HepG2 (cell line): ENCODE measurements at regions not wholly inside any gene's neighbourhood (a gene's known extent, or its start where the extent isn't known, plus 50 kb on each side); places are given as distances from the start of the nearest gene placed in this dataset.

ENCODE experiments used
- ATAC-seq: fragments of 200-7000 bp; cut with Tn5 transposase; 3 replicates; pipeline ENCODE4 v1.9.1; 2020; ENCODE audit warnings: mild to moderate bottlenecking, moderate library complexity
- BruUV-seq: library from RNA; stranded (reverse); fragments of 400-500 nt; replicated peaks from 2 replicates; lab custom pipeline; 2021; lab: Mats Ljungman, UMichigan
- CTCF ChIA-PET: fragments of 300-600 bp; formaldehyde crosslinking; extraction: SDS; loops from one replicate; lab custom pipeline; 2021; ENCODE audit warnings: low total read pairs, inconsistent platforms, low intra/inter-chr PET ratio; lab: Yijun Ruan, JAX
- POLR2A ChIA-PET: fragments of 350-600 bp; sonication (Branson Sonifier 250); formaldehyde crosslinking; loops from one replicate; lab custom pipeline; 2020; ENCODE audit warnings: antibody characterized with exemption, inconsistent platforms; lab: Yijun Ruan, JAX
- DNase-seq: peaks from one replicate; pipeline ENCODE4 v3.0.0-alpha.2; 2015; ENCODE audit warnings: low spot score
- FAIRE-seq: peaks from 3 replicates; lab custom pipeline; 2011; peaks lifted over from hg19 to GRCh38; lab: Jason Lieb, UNC
- H2AFZ ChIP-seq: one replicate; pipeline ENCODE4 v1.6.1; 2011; ENCODE audit warnings: low read length, inconsistent platforms
- H3K27ac ChIP-seq: fragments of 300-600 bp; 3 replicates; pipeline ENCODE4 v1.8.0; 2011; ENCODE audit warnings: mixed run types, mild to moderate bottlenecking, mixed read lengths, low read length, inconsistent platforms; ENCODE audit not compliant: insufficient read depth; ENCODE audit errors: extremely low read length
- H3K27me3 ChIP-seq, 2 experiments: fragments of 200-600 bp in 1 of 2; 2 replicates in 1 of 2; 3 replicates in 1 of 2; pipeline versions ENCODE4 v1.6.0 to v1.8.0; 2011; ENCODE audit warnings: low read length in 2 of 2, mild to moderate bottlenecking in 2 of 2, moderate library complexity in 2 of 2, inconsistent platforms in 1 of 2; ENCODE audit not compliant: insufficient read depth in 2 of 2, control insufficient read depth in 1 of 2
- H3K36me3 ChIP-seq, 2 experiments: fragments of 200-600 bp in 1 of 2; replicated peaks in 1 of 2; 2 replicates in 1 of 2; 3 replicates in 1 of 2; pipeline versions ENCODE4 v1.5.1 to v1.8.0; 2011; ENCODE audit warnings: low read length in 2 of 2, inconsistent platforms in 1 of 2; ENCODE audit not compliant: insufficient read depth in 2 of 2, control insufficient read depth in 1 of 2
- H3K4me1 ChIP-seq: 2 replicates; pipeline ENCODE4 v1.5.1; 2012; ENCODE audit warnings: low read length, inconsistent platforms; ENCODE audit not compliant: insufficient read depth
- H3K4me2 ChIP-seq: 2 replicates; pipeline ENCODE4 v1.6.0; 2011; ENCODE audit warnings: low read depth, low read length, inconsistent platforms
- H3K4me3 ChIP-seq, 3 experiments: fragments of 200-600 bp in 1 of 3; sonication (generic), shearing (Covaris generic) in 1 of 3; replicated peaks in 1 of 3; 2 replicates each; pipeline ENCODE4 v1.5.1; 2011 to 2016; ENCODE audit warnings: low read length in 3 of 3, inconsistent platforms in 2 of 3, low read depth in 2 of 3, mild to moderate bottlenecking in 2 of 3, control low read depth in 1 of 3, mixed read lengths in 1 of 3; ENCODE audit not compliant: insufficient read depth in 1 of 3
- H3K79me2 ChIP-seq: one replicate; pipeline ENCODE4 v1.6.1; 2011; ENCODE audit warnings: low read length, inconsistent platforms; ENCODE audit not compliant: insufficient read depth
- H3K9ac ChIP-seq: 2 replicates; pipeline ENCODE4 v1.6.0; 2011; ENCODE audit warnings: mild to moderate bottlenecking, low read depth, low read length, inconsistent platforms; ENCODE audit not compliant: insufficient read depth
- H3K9me3 ChIP-seq: 2 replicates; pipeline ENCODE4 v1.5.1; 2012; ENCODE audit warnings: mild to moderate bottlenecking, low read length
- H4K20me1 ChIP-seq: 2 replicates; pipeline ENCODE4 v1.6.0; 2011; ENCODE audit warnings: inconsistent platforms, mild to moderate bottlenecking, low read length, moderate library complexity; ENCODE audit not compliant: insufficient read depth
- BHLHE40 ChIP-seq: IDR thresholded peaks from 2 replicates; pipeline ENCODE4 v1.6.1; 2011; ENCODE audit warnings: low read length, improper control_type of control experiment
- ETV6 ChIP-seq: sonication (generic); formaldehyde crosslinking; conservative IDR thresholded peaks from 2 replicates; pipeline ENCODE4 v1.4.0; 2020; ENCODE audit warnings: missing genetic modification reagents
- HMG20B ChIP-seq: conservative IDR thresholded peaks from 2 replicates; pipeline ENCODE4 v1.6.1; 2016; ENCODE audit warnings: missing genetic modification reagents, missing compliant biosample characterization
- ZNF3 ChIP-seq: IDR thresholded peaks from 2 replicates; pipeline ENCODE4 v1.7.0; 2017; ENCODE audit warnings: inconsistent platforms
- ZNF776 ChIP-seq: sonication (generic); formaldehyde crosslinking; IDR thresholded peaks from 2 replicates; pipeline ENCODE4 v1.4.0; 2020; ENCODE audit warnings: mild to moderate bottlenecking, missing genetic modification reagents
- WGBS: methylation state at CpG from one replicate; pipeline ENCODE4 v1.1.6; 2017; ENCODE audit warnings: low lambda C conversion rate; 5-methylcytosine and 5-hydroxymethylcytosine counted together
- in situ Hi-C: cut with HindIII; loops from 2 replicates; pipeline ENCODE4 v1.10.0; 2017; ENCODE audit warnings: low pct_unique_long_range_greater_than_20kb; ENCODE audit not compliant: extremely low pct_ligation_motif_present
- intact Hi-C: fragments of 100-400 bp; cut with micrococcal nuclease; formaldehyde crosslinking; loops from one replicate; pipeline ENCODE4 v1.10.0; 2022; ENCODE audit not compliant: unreplicated experiment
- TF ChIP-seq, protein P1 (sequence below): sonication (generic); formaldehyde crosslinking; IDR thresholded peaks from 2 replicates; pipeline ENCODE4 v1.8.0; 2022; ENCODE audit warnings: missing genetic modification reagents, low read depth, mild to moderate bottlenecking, borderline replicate concordance

DNA sequence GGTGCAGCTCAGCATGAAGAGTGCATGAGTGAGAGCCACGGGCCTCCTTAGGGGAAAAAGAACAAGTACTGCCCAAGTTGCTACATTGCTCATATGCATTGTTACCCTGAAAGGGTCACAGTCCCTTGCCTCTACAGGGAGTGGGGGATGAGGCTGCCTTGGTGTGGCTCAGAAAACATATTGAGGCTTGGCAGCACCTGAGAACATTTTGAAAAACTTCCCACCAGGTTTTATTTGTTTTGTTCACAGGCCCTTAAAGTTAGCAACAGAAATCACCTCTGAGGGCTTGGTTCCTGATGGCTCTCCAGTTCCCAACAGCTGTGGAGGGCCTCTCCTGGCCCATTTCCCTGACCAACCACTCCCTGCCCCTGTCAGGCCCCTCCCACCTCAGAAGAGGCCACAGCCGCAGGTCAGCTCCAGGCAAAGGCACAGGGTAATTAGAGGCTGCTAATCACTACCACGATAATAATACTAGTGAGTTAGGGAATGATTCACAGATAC is 90.7 kb upstream of the ADRA1B start:
- ChIA-PET POLR2A (no interaction called here), CTCF (no interaction called here)
- Histone ChIP-seq H2AFZ (no peak overlapping the region), H3K4me2 (no peak overlapping the region), H3K36me3 (no peaks in the 10 kb centered on the region), H3K27ac (no peak overlapping the region), H3K4me3 (no peak overlapping the region), H3K9me3 (no peaks in the 10 kb centered on the region), H4K20me1 (no peaks in the 10 kb centered on the region), H3K4me1 (no peaks in the 10 kb centered on the region), H3K79me2 (no peaks in the 10 kb centered on the region), H3K27me3 (peaks cover 0 to 4% of the 10 kb centered on the region in 2 experiments; a peak in 1 of 5 replicates), H3K9ac (no peak overlapping the region)
- TF ChIP-seq ETV6 (CRISPR knock-in tag) (no peak), HMG20B (CRISPR knock-in tag) (no peak), ZNF3 (CRISPR knock-in tag) (no peak), BHLHE40 (no peak)
- intact Hi-C loops (no loop called here), in situ Hi-C loops (no loop called here)
- FAIRE-seq (no peak), ATAC-seq (no peak), DNase-seq (no peak)
- no TSS peak for BruUV-seq
- 0% methylated on average over 3 of the region's 3 CpGs for WGBS

DNA sequence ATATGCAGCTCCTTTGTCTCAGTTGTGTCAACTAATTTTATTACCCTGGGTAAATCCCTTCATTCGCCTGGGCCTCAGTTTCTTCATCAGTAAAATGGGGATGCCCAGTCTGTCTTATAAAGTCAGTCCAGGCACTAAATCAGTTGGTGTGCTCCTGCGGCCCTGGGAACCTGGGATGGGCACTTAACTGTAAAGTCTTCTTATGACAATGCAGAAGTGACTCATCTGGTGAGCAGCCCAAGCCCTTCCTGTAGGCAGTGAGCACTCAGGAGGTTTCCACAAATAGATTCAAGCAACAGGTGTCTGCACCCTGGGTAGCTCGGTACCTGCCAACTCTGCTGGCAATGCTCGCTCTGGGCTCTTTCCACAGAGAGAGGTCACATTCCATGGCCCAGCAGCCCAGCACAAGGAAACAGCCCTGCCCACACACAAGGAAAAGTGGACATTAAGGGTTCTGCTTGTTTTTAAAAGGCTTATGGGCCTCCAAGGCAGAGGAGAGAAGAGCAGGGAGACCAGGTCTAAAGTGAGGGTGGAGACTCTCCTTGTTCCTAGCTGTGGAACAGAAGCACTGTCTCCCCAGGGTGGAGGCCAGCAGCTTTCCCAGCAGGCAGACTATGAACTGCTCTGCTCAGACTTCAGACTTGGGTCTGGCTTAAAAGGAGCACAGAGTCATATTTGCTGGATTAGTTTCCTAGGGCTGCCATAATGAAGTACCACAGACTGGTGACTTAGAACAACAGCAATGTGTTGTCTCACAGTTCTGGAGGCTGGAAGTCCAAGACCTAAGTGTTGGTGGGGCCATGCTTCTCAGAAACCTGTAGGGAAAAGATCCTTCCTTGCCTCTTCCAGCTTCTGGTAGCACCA is 89.7 kb upstream of the ADRA1B start:
- Histone ChIP-seq H3K9ac (no peak overlapping the region), H3K4me1 (no peaks in the 10 kb centered on the region), H2AFZ (no peak overlapping the region), H3K27me3 (no peaks in the 10 kb centered on the region), H3K27ac (no peak overlapping the region), H3K36me3 (no peaks in the 10 kb centered on the region), H4K20me1 (no peaks in the 10 kb centered on the region), H3K79me2 (no peaks in the 10 kb centered on the region), H3K4me2 (no peak overlapping the region), H3K4me3 (no peak overlapping the region), H3K9me3 (no peaks in the 10 kb centered on the region)
- FAIRE-seq (no peak), ATAC-seq (no peak), DNase-seq (no peak)
- intact Hi-C loops = no loop called here
- ChIA-PET CTCF (no interaction called here), POLR2A (no interaction called here)
- 2% methylated on average over 3 of the region's 4 CpGs for WGBS
- in situ Hi-C loops = no loop called here
- TF ChIP-seq, protein P1, sequence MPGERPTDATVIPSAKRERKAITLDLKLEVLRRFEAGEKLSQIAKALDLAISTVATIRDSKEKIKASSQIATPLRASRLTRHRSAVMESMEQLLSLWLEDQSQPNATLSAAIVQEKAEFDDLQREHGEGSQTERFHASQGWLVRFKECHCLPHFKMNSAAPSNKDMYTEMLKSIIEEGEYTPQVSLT = no peak
- no peak for TF ChIP-seq ZNF776 (CRISPR knock-in tag)
- TF ChIP-seq, all 625 proteins: peak for 0
- BruUV-seq = no TSS peak
